H1 (cell line): ENCODE measurements at regions not wholly inside any gene's neighbourhood (a gene's known extent, or its start where the extent isn't known, plus 50 kb on each side); places are given as distances from the start of the nearest gene placed in this dataset.

ENCODE experiments used
- CTCF ChIA-PET: fragments of 300-600 bp; sonication (Branson Sonifier 250); formaldehyde crosslinking; loops from one replicate; lab custom pipeline; 2021; ENCODE audit not compliant: partially characterized antibody; lab: Charles Lee
- POLR2A ChIA-PET: fragments of 300-600 bp; sonication (Branson Sonifier 250); formaldehyde crosslinking; loops from one replicate; lab custom pipeline; 2021; ENCODE audit warnings: inconsistent platforms; ENCODE audit not compliant: partially characterized antibody; lab: Charles Lee
- DNase-seq, 2 experiments: peaks; one replicate each; pipeline versions ENCODE4 v3.0.0 to v3.0.0-alpha.2; 2010 to 2022; ENCODE audit warnings: low spot score in 2 of 2, low read depth in 1 of 2, mixed read lengths in 1 of 2
- FAIRE-seq: peaks from 2 replicates; lab custom pipeline; 2011; peaks lifted over from hg19 to GRCh38; lab: Jason Lieb, UNC
- H2AFZ ChIP-seq: 2 replicates; pipeline ENCODE4 v1.8.1; 2012; ENCODE audit warnings: low read length, inconsistent platforms
- H2AK5ac ChIP-seq: 2 replicates; pipeline ENCODE4 v1.6.1; 2013; ENCODE audit warnings: low read depth, low read length
- H2BK120ac ChIP-seq: replicated peaks from 2 replicates; pipeline ENCODE3; 2013; ENCODE audit warnings: low read depth, low read length, inconsistent platforms
- H2BK12ac ChIP-seq: 2 replicates; pipeline ENCODE4 v1.6.1; 2013; ENCODE audit warnings: low read depth, low read length
- H2BK15ac ChIP-seq: 2 replicates; pipeline ENCODE4 v1.6.1; 2013; ENCODE audit warnings: low read length
- H2BK20ac ChIP-seq: 2 replicates; pipeline ENCODE4 v1.6.1; 2013; ENCODE audit warnings: low read length
- H2BK5ac ChIP-seq: 2 replicates; pipeline ENCODE4 v1.6.1; 2013; ENCODE audit warnings: low read depth, low read length
- H3K14ac ChIP-seq: 2 replicates; pipeline ENCODE4 v1.6.1; 2013; ENCODE audit warnings: inconsistent platforms; ENCODE audit not compliant: insufficient read length
- H3K18ac ChIP-seq: 2 replicates; pipeline ENCODE4 v1.6.1; 2013; ENCODE audit warnings: low read length; ENCODE audit errors: extremely low read depth
- H3K23ac ChIP-seq: 2 replicates; pipeline ENCODE4 v1.6.1; 2013; ENCODE audit warnings: inconsistent platforms; ENCODE audit not compliant: insufficient read length
- H3K23me2 ChIP-seq: 2 replicates; pipeline ENCODE4 v1.6.1; 2013; ENCODE audit warnings: low read depth, low read length
- H3K27ac ChIP-seq: 2 replicates; pipeline ENCODE4 v1.6.1; 2011; ENCODE audit warnings: low read depth, low read length, inconsistent platforms
- H3K27me3 ChIP-seq, 4 experiments: replicated peaks in 1 of 4; 1 replicate in 1 of 4; 2 replicates in 3 of 4; pipeline versions ENCODE4 v1.6.1 to v1.8.1; 2011 to 2013; ENCODE audit warnings: low read length in 3 of 4, mild to moderate bottlenecking in 3 of 4, inconsistent platforms in 2 of 4, mixed read lengths in 2 of 4, moderate library complexity in 1 of 4; ENCODE audit not compliant: control insufficient read depth in 3 of 4, insufficient read depth in 3 of 4; ENCODE audit errors: extremely low read depth in 1 of 4
- H3K36me3 ChIP-seq, 4 experiments: 2 replicates each; pipeline versions ENCODE4 v1.6.1 to v1.8.1; 2011 to 2013; ENCODE audit warnings: mild to moderate bottlenecking in 4 of 4, low read length in 3 of 4, moderate library complexity in 2 of 4, control low read depth in 1 of 4, inconsistent platforms in 1 of 4; ENCODE audit not compliant: insufficient read depth in 4 of 4, control insufficient read depth in 2 of 4
- H3K4ac ChIP-seq: replicated peaks from 2 replicates; pipeline ENCODE3; 2013; ENCODE audit warnings: low read length, low read depth, mixed read lengths, inconsistent platforms; ENCODE audit not compliant: insufficient read length
- H3K4me1 ChIP-seq, 4 experiments: replicated peaks in 1 of 4; 1 replicate in 1 of 4; 2 replicates in 3 of 4; pipeline versions ENCODE4 v1.6.1 to v1.8.1; 2011 to 2013; ENCODE audit warnings: low read length in 3 of 4, inconsistent platforms in 2 of 4, mixed read lengths in 1 of 4; ENCODE audit not compliant: insufficient read depth in 4 of 4, control insufficient read depth in 3 of 4
- H3K4me2 ChIP-seq, 2 experiments: 2 replicates each; pipeline versions ENCODE4 v1.6.1 to v1.8.1; 2011 to 2013; ENCODE audit warnings: low read depth in 2 of 2, low read length in 2 of 2, control low read depth in 1 of 2, inconsistent platforms in 1 of 2, mild to moderate bottlenecking in 1 of 2; ENCODE audit not compliant: insufficient read depth in 1 of 2
- H3K4me3 ChIP-seq, 4 experiments: fragments of 200-600, 300-600 bp in 1 of 4; sonication (generic), shearing (Covaris generic), sonication (Bioruptor Twin) in 1 of 4; 2 replicates each; pipeline versions ENCODE4 v1.5.1 to v1.8.1; 2011 to 2016; ENCODE audit warnings: low read length in 4 of 4, low read depth in 3 of 4, control low read depth in 2 of 4, inconsistent platforms in 2 of 4, mild to moderate bottlenecking in 2 of 4, mixed read lengths in 1 of 4, moderate library complexity in 1 of 4; ENCODE audit not compliant: insufficient read depth in 2 of 4; ENCODE audit errors: extremely low read depth in 1 of 4
- H3K56ac ChIP-seq: replicated peaks from 2 replicates; pipeline ENCODE3; 2013; ENCODE audit warnings: low read depth, mild to moderate bottlenecking, mixed read lengths, low read length, inconsistent platforms; ENCODE audit not compliant: insufficient read length
- H3K79me1 ChIP-seq: 2 replicates; pipeline ENCODE4 v1.6.1; 2013; ENCODE audit warnings: low read depth, low read length, control low read depth
- H3K79me2 ChIP-seq, 2 experiments: 2 replicates each; pipeline versions ENCODE4 v1.6.1 to v1.8.1; 2012 to 2013; ENCODE audit warnings: low read length in 2 of 2, mild to moderate bottlenecking in 2 of 2, inconsistent platforms in 1 of 2; ENCODE audit not compliant: insufficient read depth in 2 of 2, control insufficient read depth in 1 of 2
- H3K9ac ChIP-seq, 4 experiments: replicated peaks in 1 of 4; 1 replicate in 1 of 4; 2 replicates in 3 of 4; pipeline versions ENCODE4 v1.6.1 to v1.8.1; 2011 to 2013; ENCODE audit warnings: low read depth in 3 of 4, low read length in 3 of 4, control low read depth in 2 of 4, mild to moderate bottlenecking in 2 of 4, moderate library complexity in 2 of 4, inconsistent platforms in 1 of 4; ENCODE audit errors: extremely low read depth in 1 of 4
- H3K9me3 ChIP-seq, 2 experiments: 2 replicates each; pipeline versions ENCODE4 v1.6.1 to v1.8.1; 2012 to 2013; ENCODE audit warnings: mild to moderate bottlenecking in 2 of 2, moderate library complexity in 2 of 2, control low read depth in 1 of 2, inconsistent platforms in 1 of 2, low read depth in 1 of 2, low read length in 1 of 2, mixed read lengths in 1 of 2; ENCODE audit not compliant: insufficient read depth in 2 of 2
- H4K20me1 ChIP-seq, 2 experiments: replicated peaks in 1 of 2; 2 replicates each; pipeline versions ENCODE3 to v1.8.1; 2011 to 2013; ENCODE audit warnings: inconsistent platforms in 2 of 2, low read length in 2 of 2, mild to moderate bottlenecking in 1 of 2; ENCODE audit not compliant: insufficient read depth in 2 of 2, control insufficient read depth in 1 of 2
- H4K5ac ChIP-seq: 2 replicates; pipeline ENCODE4 v1.6.1; 2013; ENCODE audit warnings: low read length, low read depth, mixed read lengths, inconsistent platforms; ENCODE audit not compliant: insufficient read length
- H4K8ac ChIP-seq: 2 replicates; pipeline ENCODE4 v1.8.0; 2013; ENCODE audit warnings: mild to moderate bottlenecking, moderate library complexity, low read length, inconsistent platforms; ENCODE audit not compliant: insufficient read depth; ENCODE audit errors: extremely low read depth
- H4K91ac ChIP-seq: replicated peaks from 2 replicates; pipeline ENCODE3; 2013; ENCODE audit warnings: low read length, mixed read lengths, inconsistent platforms; ENCODE audit not compliant: insufficient read length
- CHD1 ChIP-seq: IDR thresholded peaks from 2 replicates; pipeline ENCODE4 v1.6.1; 2012; ENCODE audit warnings: low read depth, low read length, improper control_type of control experiment
- CHD2 ChIP-seq: IDR thresholded peaks from 2 replicates; pipeline ENCODE4 v1.6.1; 2012; ENCODE audit warnings: low read length, improper control_type of control experiment
- FOSL1 ChIP-seq: IDR thresholded peaks from 2 replicates; pipeline ENCODE4 v1.6.1; 2011; ENCODE audit warnings: mild to moderate bottlenecking, low read depth, low read length, moderate library complexity; ENCODE audit not compliant: insufficient read depth
- GABPA ChIP-seq: IDR thresholded peaks from 2 replicates; pipeline ENCODE4 v1.6.1; 2011; ENCODE audit warnings: mild to moderate bottlenecking, low read length, moderate library complexity, borderline replicate concordance; ENCODE audit not compliant: insufficient read depth
- KDM4A ChIP-seq: IDR thresholded peaks from one replicate; pipeline ENCODE4 v1.7.1; 2012; ENCODE audit warnings: low read depth, mild to moderate bottlenecking, moderate library complexity, low read length, inconsistent platforms; ENCODE audit not compliant: severe bottlenecking
- MAFK ChIP-seq: IDR thresholded peaks from 2 replicates; pipeline ENCODE4 v1.6.1; 2012; ENCODE audit warnings: low read depth, mild to moderate bottlenecking, improper control_type of control experiment, low read length
- NRF1 ChIP-seq: IDR thresholded peaks from 2 replicates; pipeline ENCODE4 v1.6.1; 2011; ENCODE audit warnings: mild to moderate bottlenecking, low read depth, low read length, improper control_type of control experiment
- POLR2A ChIP-seq, 2 experiments: IDR thresholded peaks; 1 replicate in 1 of 2; 2 replicates in 1 of 2; pipeline ENCODE4 v1.6.1; 2011; ENCODE audit warnings: low read depth in 2 of 2, low read length in 2 of 2, mild to moderate bottlenecking in 2 of 2; ENCODE audit errors: control extremely low read depth in 1 of 2
- RNF2 ChIP-seq: fragments of 200-900, 300-1000 bp; sonication (generic); IDR thresholded peaks from 2 replicates; pipeline ENCODE4 v1.7.1; 2016; ENCODE audit warnings: borderline replicate concordance, low read depth, mild to moderate bottlenecking, antibody characterized with exemption, low read length; ENCODE audit not compliant: poor library complexity, severe bottlenecking; ENCODE audit errors: missing control alignments
- SP2 ChIP-seq: IDR thresholded peaks from 2 replicates; pipeline ENCODE4 v1.6.1; 2012; ENCODE audit warnings: mild to moderate bottlenecking, low read length, inconsistent platforms
- SRF ChIP-seq: IDR thresholded peaks from 2 replicates; pipeline ENCODE4 v1.6.1; 2011; ENCODE audit warnings: mild to moderate bottlenecking, low read depth, low read length, moderate library complexity
- WGBS, 2 experiments: shearing (Covaris generic) in 1 of 2; methylation state at CpG; one replicate each; pipeline versions ENCODE4 v1.1.6 to v1.1.7; 2013 to 2015; ENCODE audit warnings: low lambda C conversion rate in 2 of 2, mixed read lengths in 2 of 2, inconsistent platforms in 1 of 2, low coverage in 1 of 2, missing lambda C conversion rate in 1 of 2; ENCODE audit not compliant: insufficient replicate concordance in 2 of 2, insufficient coverage in 1 of 2, insufficient read length in 1 of 2; ENCODE audit errors: extremely low coverage in 1 of 2, missing lambda C conversion rate in 1 of 2; 5-methylcytosine and 5-hydroxymethylcytosine counted together

DNA sequence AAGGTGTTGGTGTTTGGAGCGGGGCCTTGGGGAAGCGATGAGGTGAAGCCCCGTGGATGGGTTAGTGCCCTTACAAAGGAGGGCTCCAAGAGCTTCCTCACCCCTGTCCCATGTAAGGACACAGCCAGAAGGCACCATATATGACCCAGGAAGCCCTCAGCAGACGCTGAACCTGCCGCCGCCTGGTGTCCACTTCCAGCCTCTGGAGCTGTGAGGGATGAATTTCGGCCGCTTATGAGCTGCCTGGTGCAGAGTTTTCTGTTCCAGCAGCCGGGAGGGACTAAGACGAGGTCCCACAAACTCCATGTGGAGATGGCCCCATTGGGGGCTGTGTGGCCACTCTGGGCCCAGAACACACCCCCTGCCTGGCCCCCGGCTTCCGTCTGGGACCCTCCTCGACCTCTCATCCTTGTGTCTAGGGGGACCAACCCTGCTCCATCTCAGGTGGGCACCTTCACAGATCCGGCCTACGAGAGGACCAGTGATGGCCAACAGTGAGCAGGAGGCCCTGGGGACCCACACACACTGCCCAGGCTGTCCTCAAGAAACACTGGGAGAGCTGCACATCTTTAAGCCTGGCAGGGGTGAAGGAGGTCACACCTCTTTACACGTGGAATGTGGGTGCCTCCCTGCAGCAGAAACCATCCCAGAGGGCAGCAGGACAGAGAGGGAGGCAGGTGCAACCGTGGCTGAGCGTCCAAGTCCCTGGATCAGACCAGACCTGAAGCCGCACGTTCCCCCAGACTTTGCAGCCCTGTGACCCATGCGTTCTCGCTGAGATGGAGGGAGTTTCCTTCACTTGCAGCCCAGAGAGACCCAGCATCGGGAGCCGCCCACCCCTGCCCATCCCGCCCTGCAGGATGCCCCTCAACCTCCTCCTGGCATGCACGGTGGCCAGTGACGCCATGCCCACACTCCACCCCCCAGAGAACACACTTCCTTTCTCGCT lies 96.1 kb downstream of the PDGFA start:
- Histone ChIP-seq H3K36me3 (no peaks in the 10 kb centered on the region), H3K4me1 (peaks cover 0 to 18% (median 7%) of the 10 kb centered on the region in 4 experiments; a peak in 6 of 7 replicates), H2AFZ (no peak overlapping the region), H3K9me3 (no peaks in the 10 kb centered on the region; a peak in 1 of 4 replicates), H3K23me2 (no peaks in the 10 kb centered on the region), H3K56ac (no peak overlapping the region), H4K91ac (no peak overlapping the region), H3K18ac (no peak overlapping the region), H3K4me3 (no peak overlapping the region), H2BK20ac (no peak overlapping the region), H2BK5ac (peak overlapping the region; percentile 44; the same call in 1 of the 2 replicates), H2BK120ac (no peak overlapping the region), H2AK5ac (peak overlapping the region; percentile 24; the same call in 1 of the 2 replicates), H3K27ac (no peak overlapping the region), H3K4me2 (no peak overlapping the region), H2BK15ac (no peak overlapping the region; the same call in 1 of the 2 replicates), H3K14ac (no peak overlapping the region), H4K5ac (no peak overlapping the region), H3K4ac (peak overlapping the region; percentile 85), H3K9ac (no peak overlapping the region), H3K79me1 (0 out of 2 replicates have a peak, but pooled peaks cover 2% of the 10 kb centered on the region), H3K79me2 (no peaks in the 10 kb centered on the region), H3K23ac (no peak overlapping the region), H3K27me3 (no peaks in the 10 kb centered on the region; a peak in 1 of 7 replicates), H2BK12ac (no peak overlapping the region), H4K20me1 (no peaks in the 10 kb centered on the region), H4K8ac (peak overlapping the region; percentile 28; the same call in 1 of the 2 replicates)
- FAIRE-seq (no peak), DNase-seq (no peak)
- POLR2A ChIA-PET: no interaction called here
- WGBS, 2 experiments: 92% methylated on average over 28 of the region's 28 CpGs; no CpG with 5 or more reads in 1 of the 2 experiments
- CTCF ChIA-PET: no interaction called here
- no peak for TF ChIP-seq POLR2A (IDR thresholded peaks at IDR 0.05; ENCODE audit: control extremely low read depth in 1 of 2, low read depth in 2 of 2, low read length in 2 of 2)
- TF ChIP-seq GABPA: no peak
- TF ChIP-seq CHD2: no peak
- no peak for TF ChIP-seq SP2
- TF ChIP-seq MAFK: no peak
- no peak for TF ChIP-seq CHD1
- TF ChIP-seq RNF2: no peak
- no peak for TF ChIP-seq NRF1
- no peak for TF ChIP-seq KDM4A
- no peak for TF ChIP-seq SRF
- TF ChIP-seq FOSL1: no peak
